ENCODE measurements at regions not wholly inside any gene's neighbourhood (a gene's known extent, or its start where the extent isn't known, plus 50 kb on each side); places are given as distances from the start of the nearest gene placed in this dataset.

- TF ChIP-seq ZNF274 (IDR thresholded peaks at IDR 0.05; ENCODE audit: low read depth, low read length) (no peak), YY1 (IDR thresholded peaks at IDR 0.05; ENCODE audit: insufficient read depth, insufficient read length) (no peak)
These were observed 56.2 kb upstream of the ITM2B start for GRCh38 chr13:48176781-48177180.
